ENCODE measurements at regions not wholly inside any gene's neighbourhood (a gene's known extent, or its start where the extent isn't known, plus 50 kb on each side); places are given as distances from the start of the nearest gene placed in this dataset.

DNA sequence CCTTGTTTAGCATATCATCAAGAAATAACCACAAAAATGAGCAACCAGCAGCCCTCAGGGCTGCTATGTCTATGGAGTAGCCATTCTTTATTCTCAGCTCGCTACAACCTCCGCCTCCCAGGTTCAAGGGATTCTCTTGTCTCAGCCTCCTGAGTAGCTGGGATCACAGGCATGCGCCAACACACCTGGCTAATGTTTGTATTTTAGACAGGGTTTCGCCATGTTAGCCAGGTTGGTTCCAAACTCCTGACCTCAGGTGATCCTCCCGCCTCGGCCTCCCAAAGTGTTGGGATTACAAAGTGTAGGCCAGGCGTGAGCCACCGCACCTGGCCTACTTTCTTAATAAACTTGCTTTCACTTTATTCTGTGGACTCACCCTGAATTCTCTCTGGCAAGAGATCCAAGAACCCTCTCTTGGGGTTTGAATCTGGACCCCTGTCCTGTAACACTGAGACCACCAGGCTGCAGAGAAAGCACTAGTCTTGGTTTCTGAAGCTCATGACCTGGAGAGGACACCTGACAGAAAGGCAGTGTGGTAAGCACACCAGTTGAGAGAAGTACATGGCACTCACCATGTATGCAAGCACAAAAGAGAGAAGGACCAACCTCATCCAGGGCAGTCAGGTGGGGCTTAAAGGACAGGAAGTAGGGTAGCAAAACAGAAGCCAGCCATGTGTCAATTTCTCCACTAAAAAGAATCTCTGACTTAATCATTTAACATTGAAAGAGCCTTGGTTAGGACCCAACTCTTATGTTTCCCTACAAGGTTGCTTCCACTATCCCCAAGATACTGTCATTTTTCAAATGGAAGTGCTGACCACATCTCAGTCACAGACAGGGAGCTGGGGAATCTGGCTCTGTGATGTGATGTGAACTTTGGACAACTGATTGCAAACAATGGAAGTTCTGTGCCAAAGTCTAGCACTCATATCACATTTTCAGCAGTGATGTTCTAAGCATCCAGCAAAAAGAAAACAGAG is 97.4 kb upstream of the DST start (continued):
- TF ChIP-seq, protein P1, sequence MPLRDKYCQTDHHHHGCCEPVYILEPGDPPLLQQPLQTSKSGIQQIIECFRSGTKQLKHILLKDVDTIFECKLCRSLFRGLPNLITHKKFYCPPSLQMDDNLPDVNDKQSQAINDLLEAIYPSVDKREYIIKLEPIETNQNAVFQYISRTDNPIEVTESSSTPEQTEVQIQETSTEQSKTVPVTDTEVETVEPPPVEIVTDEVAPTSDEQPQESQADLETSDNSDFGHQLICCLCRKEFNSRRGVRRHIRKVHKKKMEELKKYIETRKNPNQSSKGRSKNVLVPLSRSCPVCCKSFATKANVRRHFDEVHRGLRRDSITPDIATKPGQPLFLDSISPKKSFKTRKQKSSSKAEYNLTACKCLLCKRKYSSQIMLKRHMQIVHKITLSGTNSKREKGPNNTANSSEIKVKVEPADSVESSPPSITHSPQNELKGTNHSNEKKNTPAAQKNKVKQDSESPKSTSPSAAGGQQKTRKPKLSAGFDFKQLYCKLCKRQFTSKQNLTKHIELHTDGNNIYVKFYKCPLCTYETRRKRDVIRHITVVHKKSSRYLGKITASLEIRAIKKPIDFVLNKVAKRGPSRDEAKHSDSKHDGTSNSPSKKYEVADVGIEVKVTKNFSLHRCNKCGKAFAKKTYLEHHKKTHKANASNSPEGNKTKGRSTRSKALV (CRISPR knock-in tag; IDR thresholded peaks at IDR 0.05), result no peak
- peak; percentile 81 for TF ChIP-seq SOX13 (IDR thresholded peaks at IDR 0.05)
- peak in 1 of 2 experiments; percentile 97; a peak in 2 of 4 replicates for TF ChIP-seq SOX13 (CRISPR knock-in tag; conservative IDR thresholded peaks at IDR 0.05 in 1 of 2, IDR thresholded peaks at IDR 0.05 in 1 of 2)
- no peak for TF ChIP-seq CCAR2 (optimal IDR thresholded peaks at IDR 0.05; ENCODE audit: low read depth, low read length)
- TF ChIP-seq JARID2 (CRISPR knock-in tag; IDR thresholded peaks at IDR 0.05; ENCODE audit: insufficient replicate concordance), result no peak
- TF ChIP-seq CBFB (CRISPR knock-in tag; IDR thresholded peaks at IDR 0.05), result no peak
- no peak for TF ChIP-seq SRF (IDR thresholded peaks at IDR 0.05; ENCODE audit: low read depth, low read length)
- TF ChIP-seq FOXA1 (IDR thresholded peaks at IDR 0.05), result no peak
- TF ChIP-seq FOXA1 (CRISPR knock-in tag; IDR thresholded peaks at IDR 0.05), result peak; percentile 41; the same call in 1 of the 2 replicates
- TF ChIP-seq RFX3 (CRISPR knock-in tag; IDR thresholded peaks at IDR 0.05), result no peak
- TF ChIP-seq ZFY (CRISPR knock-in tag; IDR thresholded peaks at IDR 0.05), result no peak
- TF ChIP-seq ZNF614 (CRISPR knock-in tag; IDR thresholded peaks at IDR 0.05; ENCODE audit: borderline replicate concordance), result peak; percentile 55; the same call in 1 of the 2 replicates
- TF ChIP-seq JUN (CRISPR knock-in tag; IDR thresholded peaks at IDR 0.05), result no peak
- TF ChIP-seq, protein P2, sequence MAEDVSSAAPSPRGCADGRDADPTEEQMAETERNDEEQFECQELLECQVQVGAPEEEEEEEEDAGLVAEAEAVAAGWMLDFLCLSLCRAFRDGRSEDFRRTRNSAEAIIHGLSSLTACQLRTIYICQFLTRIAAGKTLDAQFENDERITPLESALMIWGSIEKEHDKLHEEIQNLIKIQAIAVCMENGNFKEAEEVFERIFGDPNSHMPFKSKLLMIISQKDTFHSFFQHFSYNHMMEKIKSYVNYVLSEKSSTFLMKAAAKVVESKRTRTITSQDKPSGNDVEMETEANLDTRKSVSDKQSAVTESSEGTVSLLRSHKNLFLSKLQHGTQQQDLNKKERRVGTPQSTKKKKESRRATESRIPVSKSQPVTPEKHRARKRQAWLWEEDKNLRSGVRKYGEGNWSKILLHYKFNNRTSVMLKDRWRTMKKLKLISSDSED (CRISPR knock-in tag; IDR thresholded peaks at IDR 0.05), result no peak
- 0 out of 2 replicates have a peak, but pooled peaks have one; percentile 61 for TF ChIP-seq HDAC1 (CRISPR knock-in tag; IDR thresholded peaks at IDR 0.05)
- TF ChIP-seq TCF12 (IDR thresholded peaks at IDR 0.05), result no peak
- TF ChIP-seq TCF12 (CRISPR knock-in tag; IDR thresholded peaks at IDR 0.05), result no peak
- TF ChIP-seq FOSL2 (CRISPR knock-in tag; IDR thresholded peaks at IDR 0.05), result peak; percentile 39; the same call in 1 of the 2 replicates
- TF ChIP-seq TAF15 (IDR thresholded peaks at IDR 0.05; ENCODE audit: low read depth, low read length, poor library complexity, severe bottlenecking), result no peak
- TF ChIP-seq NAIF1 (CRISPR knock-in tag; IDR thresholded peaks at IDR 0.05; ENCODE audit: borderline replicate concordance), result no peak
- no peak for TF ChIP-seq ZNF781 (CRISPR knock-in tag; IDR thresholded peaks at IDR 0.05; ENCODE audit: borderline replicate concordance, not compliant biosample characterization)
- peak; percentile 54; the same call in 1 of the 2 replicates for TF ChIP-seq FOXP4 (CRISPR knock-in tag; IDR thresholded peaks at IDR 0.05)
- no peak for TF ChIP-seq U2AF2 (IDR thresholded peaks at IDR 0.05; ENCODE audit: low read depth, low read length)
- no peak for TF ChIP-seq ZNF232 (CRISPR knock-in tag; IDR thresholded peaks at IDR 0.05; ENCODE audit: borderline replicate concordance)
- no peak for TF ChIP-seq MEIS1 (CRISPR knock-in tag; IDR thresholded peaks at IDR 0.05; ENCODE audit: borderline replicate concordance)

Measured in HepG2 (cell line).